ELR (cell line): ENCODE measurements at regions not wholly inside any gene's neighbourhood (a gene's known extent, or its start where the extent isn't known, plus 50 kb on each side); places are given as distances from the start of the nearest gene placed in this dataset.
"Not testable (repeated sequence)": the region's sequence is repeated elsewhere in the genome, so short reads cannot be mapped to it uniquely, and the experiment has no call there.

Experiments used
- DNase-seq: peaks from one replicate; pipeline ENCODE4 v3.0.0-alpha.2; 2015; ENCODE audit warnings: low read depth

GRCh38 chr17:63178530-63178929 lies 212.5 kb downstream of the TANC2 start:
- DNase-seq = peak; percentile 53

GRCh38 chr17:63181856-63182255 lies 215.8 kb downstream of the TANC2 start:
- no peak for DNase-seq

- DNase-seq = peak; percentile 11
Observed at GRCh38 chr17:63185420-63185819, 219.4 kb downstream of the TANC2 start.

- DNase-seq = peak; percentile 60
Observed at GRCh38 chr17:63189082-63189481, 223.0 kb downstream of the TANC2 start.

- DNase-seq = no peak
Observed at GRCh38 chr17:63189930-63190329, 223.9 kb downstream of the TANC2 start.

- no peak for DNase-seq
Observed at GRCh38 chr17:63190821-63191370, 224.9 kb downstream of the TANC2 start.

- DNase-seq = no peak
Observed at GRCh38 chr17:63191610-63192009, 225.6 kb downstream of the TANC2 start.

GRCh38 chr17:63193827-63194226 lies 227.8 kb downstream of the TANC2 start:
- DNase-seq = no peak

GRCh38 chr17:63196772-63197335 lies 230.8 kb downstream of the TANC2 start:
- DNase-seq = no peak

GRCh38 chr17:63203652-63204051 lies 237.6 kb downstream of the TANC2 start:
- DNase-seq = no peak

GRCh38 chr17:63221939-63222338 lies 224.2 kb downstream of the CYB561 start:
- DNase-seq = no peak

GRCh38 chr17:63222655-63223054 lies 223.5 kb downstream of the CYB561 start:
- peak; percentile 33 for DNase-seq

GRCh38 chr17:63223212-63223911 lies 222.7 kb downstream of the CYB561 start:
- DNase-seq = no peak

- no peak for DNase-seq
Observed at GRCh38 chr17:63224644-63225043, 221.5 kb downstream of the CYB561 start.

- not testable (repeated sequence) for DNase-seq
Observed at GRCh38 chr17:63226720-63227119, 219.4 kb downstream of the CYB561 start.

GRCh38 chr17:63231015-63231620 lies 215.0 kb downstream of the CYB561 start:
- DNase-seq = not testable (repeated sequence)

GRCh38 chr17:63232565-63233310 lies 213.4 kb downstream of the CYB561 start:
- no peak for DNase-seq

GRCh38 chr17:63240106-63240505 lies 206.0 kb downstream of the CYB561 start:
- no peak for DNase-seq

- peak; percentile 8 for DNase-seq
Observed at GRCh38 chr17:63246344-63246743, 199.8 kb downstream of the CYB561 start.

- DNase-seq = peak; percentile 6
Observed at GRCh38 chr17:63247706-63248105, 198.4 kb downstream of the CYB561 start.

GRCh38 chr17:63249256-63250004 lies 196.7 kb downstream of the CYB561 start:
- DNase-seq = no peak

- no peak for DNase-seq
Observed at GRCh38 chr17:63250830-63251229, 195.3 kb downstream of the CYB561 start.
